BLaER1 treated with 17β-estradiol and CSF1 and Interleukin-3, amounts not matched to agents 10 nM and 100 nM (cell line): ENCODE measurements at regions not wholly inside any gene's neighbourhood (a gene's known extent, or its start where the extent isn't known, plus 50 kb on each side); places are given as distances from the start of the nearest gene placed in this dataset.

Experiments used
- H3K27ac ChIP-seq, 11 experiments: shearing (Covaris generic); formaldehyde crosslinking; 2 replicates each; pipeline ENCODE4 v1.8.1; 2022
- H3K27me3 ChIP-seq, 11 experiments: shearing (Covaris generic); formaldehyde crosslinking; 2 replicates each; pipeline ENCODE4 v1.8.1; 2022
- H3K36me3 ChIP-seq, 11 experiments: shearing (Covaris generic); formaldehyde crosslinking; 2 replicates each; pipeline ENCODE4 v1.8.1; 2022
- H3K4me1 ChIP-seq, 10 experiments: shearing (Covaris generic); formaldehyde crosslinking; 2 replicates each; pipeline ENCODE4 v1.8.1; 2022
- H3K4me2 ChIP-seq, 11 experiments: shearing (Covaris generic); formaldehyde crosslinking; 2 replicates each; pipeline ENCODE4 v1.8.1; 2022
- H3K4me3 ChIP-seq, 10 experiments: shearing (Covaris generic); formaldehyde crosslinking; 2 replicates each; pipeline ENCODE4 v1.8.1; 2022
- H3K9ac ChIP-seq, 11 experiments: shearing (Covaris generic); formaldehyde crosslinking; 2 replicates each; pipeline ENCODE4 v1.8.1; 2022
- H3K9me3 ChIP-seq, 11 experiments: shearing (Covaris generic); formaldehyde crosslinking; replicated peaks in 1 of 11; 2 replicates each; pipeline ENCODE4 v1.8.1; 2022
- H4K20me1 ChIP-seq, 11 experiments: shearing (Covaris generic); formaldehyde crosslinking; 2 replicates each; pipeline ENCODE4 v1.8.1; 2022
- Cebpa-rat ChIP-seq, 11 experiments: shearing (Covaris generic); IDR thresholded peaks; 2 replicates each; pipeline ENCODE4 v1.8.1; 2022

DNA sequence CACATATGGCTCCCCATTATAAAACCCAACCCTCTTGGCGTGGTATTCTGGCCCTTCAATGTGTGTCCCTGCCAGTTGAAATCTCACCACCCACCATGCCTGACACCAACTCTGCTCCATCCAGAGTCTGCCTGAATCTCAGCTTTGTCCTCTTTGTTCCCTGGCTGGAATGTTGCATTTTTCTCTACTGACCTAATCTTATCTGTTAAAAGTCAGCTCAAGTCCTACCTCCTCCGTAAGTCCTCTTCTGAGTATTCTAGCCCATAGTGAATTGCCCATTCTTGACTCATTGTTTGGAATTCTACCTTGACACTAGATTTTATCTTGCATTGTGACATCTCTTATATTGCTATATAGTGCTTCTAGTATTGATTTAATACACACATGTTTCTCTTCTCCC is 207.1 kb upstream of the VLDLR start:
- no peak for TF ChIP-seq Cebpa-rat (IDR thresholded peaks at IDR 0.05)
- Histone ChIP-seq H4K20me1 (no peaks in the 10 kb centered on the region), H3K4me2 (no peak overlapping the region), H3K4me1 (peaks cover 0 to 8% (median 2%) of the 10 kb centered on the region in 10 experiments; a peak in 5 of 20 replicates), H3K36me3 (no peaks in the 10 kb centered on the region), H3K27ac (no peak overlapping the region), H3K27me3 (no peaks in the 10 kb centered on the region), H3K4me3 (no peak overlapping the region), H3K9me3 (peaks cover 0 to 12% (median 5%) of the 10 kb centered on the region in 11 experiments; a peak in 6 of 22 replicates), H3K9ac (no peak overlapping the region)

DNA sequence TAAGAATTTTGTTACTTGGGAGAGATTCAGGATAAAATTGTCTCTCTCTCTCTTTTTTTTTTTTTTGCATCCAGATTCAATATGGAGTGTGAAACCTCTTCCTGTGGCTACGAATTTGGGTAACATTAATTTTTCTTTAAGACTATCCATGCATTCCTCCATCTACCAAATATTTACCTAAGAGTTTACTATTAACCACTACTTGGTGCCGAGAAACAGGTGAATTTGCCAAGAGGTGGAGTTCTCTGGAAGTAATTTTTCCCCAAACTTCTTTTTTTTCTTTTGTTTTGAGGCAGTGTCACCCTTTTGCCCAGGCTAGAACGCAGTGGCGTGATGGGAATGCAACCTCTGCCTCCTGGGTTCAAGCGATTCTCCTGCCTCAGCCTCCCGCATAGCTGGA is 206.3 kb upstream of the VLDLR start:
- H3K27ac ChIP-seq: no peak overlapping the region
- H3K4me3 ChIP-seq: no peak overlapping the region
- no peak overlapping the region for H3K9ac ChIP-seq
- H3K4me1 ChIP-seq: peaks cover 0 to 8% (median 2%) of the 10 kb centered on the region in 10 experiments; a peak in 5 of 20 replicates
- TF ChIP-seq Cebpa-rat (IDR thresholded peaks at IDR 0.05): no peak
- no peaks in the 10 kb centered on the region for H3K27me3 ChIP-seq
- peaks cover 0 to 12% (median 5%) of the 10 kb centered on the region in 11 experiments; a peak in 6 of 22 replicates for H3K9me3 ChIP-seq
- no peak overlapping the region for H3K4me2 ChIP-seq
- H4K20me1 ChIP-seq: no peaks in the 10 kb centered on the region
- H3K36me3 ChIP-seq: no peaks in the 10 kb centered on the region

GRCh38 chr9:2417730-2418129 is 203.9 kb upstream of the VLDLR start:
- Histone ChIP-seq H3K4me2 (no peak overlapping the region), H3K36me3 (no peaks in the 10 kb centered on the region), H4K20me1 (no peaks in the 10 kb centered on the region), H3K4me3 (no peak overlapping the region), H3K9me3 (peaks cover 0 to 18% (median 5%) of the 10 kb centered on the region in 11 experiments; a peak in 9 of 22 replicates), H3K9ac (no peak overlapping the region), H3K4me1 (peaks cover 0 to 8% (median 2%) of the 10 kb centered on the region in 10 experiments; a peak in 5 of 20 replicates), H3K27ac (no peak overlapping the region), H3K27me3 (no peaks in the 10 kb centered on the region)
- no peak for TF ChIP-seq Cebpa-rat (IDR thresholded peaks at IDR 0.05)

- Histone ChIP-seq H3K27me3 (no peaks in the 10 kb centered on the region), H3K27ac (no peak overlapping the region), H3K4me2 (peak overlapping the region in 4 of 11 experiments; percentile 4 to 49 (median 19); a peak in 4 of 22 replicates), H3K4me1 (peaks cover 0 to 8% (median 2%) of the 10 kb centered on the region in 10 experiments; a peak in 5 of 20 replicates), H4K20me1 (no peaks in the 10 kb centered on the region), H3K9ac (no peak overlapping the region), H3K4me3 (no peak overlapping the region), H3K36me3 (no peaks in the 10 kb centered on the region), H3K9me3 (peaks cover 0 to 24% (median 5%) of the 10 kb centered on the region in 11 experiments; a peak in 10 of 22 replicates)
- TF ChIP-seq Cebpa-rat (IDR thresholded peaks at IDR 0.05): no peak
Measured at GRCh38 chr9:2418619-2419018, 203.0 kb upstream of the VLDLR start.

- TF ChIP-seq Cebpa-rat (IDR thresholded peaks at IDR 0.05): no peak
- Histone ChIP-seq H3K9me3 (peaks cover 0 to 29% (median 5%) of the 10 kb centered on the region in 11 experiments; a peak in 11 of 22 replicates), H4K20me1 (no peaks in the 10 kb centered on the region), H3K4me3 (no peak overlapping the region), H3K4me2 (no peak overlapping the region), H3K27ac (no peak overlapping the region), H3K4me1 (peaks cover 0 to 8% (median 2%) of the 10 kb centered on the region in 10 experiments; a peak in 5 of 20 replicates), H3K27me3 (no peaks in the 10 kb centered on the region), H3K9ac (no peak overlapping the region), H3K36me3 (no peaks in the 10 kb centered on the region)
Measured at GRCh38 chr9:2419347-2419746, 202.2 kb upstream of the VLDLR start.

DNA sequence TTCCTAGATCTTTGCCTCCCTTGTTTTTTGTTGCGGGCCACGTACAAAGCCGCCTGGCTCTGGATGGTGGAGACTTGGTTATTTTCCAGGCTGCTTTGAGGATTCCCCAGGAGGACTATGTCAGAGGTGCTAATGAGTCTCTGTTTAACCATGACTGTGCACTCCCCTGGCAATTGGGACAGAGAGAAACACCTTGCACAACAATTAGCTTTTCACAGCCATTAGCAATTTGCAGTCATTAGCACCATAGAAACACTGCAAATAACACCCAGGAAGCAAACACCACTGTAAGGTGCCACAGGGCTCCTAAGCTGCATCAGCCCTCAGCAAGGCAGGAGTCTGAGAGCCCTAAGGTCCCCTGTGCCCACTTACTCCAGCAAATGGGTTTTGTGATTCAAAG is 201.0 kb upstream of the VLDLR start:
- Histone ChIP-seq H3K4me2 (no peak overlapping the region), H3K27ac (no peak overlapping the region), H3K36me3 (no peaks in the 10 kb centered on the region), H3K4me3 (no peak overlapping the region), H3K9me3 (peaks cover 0 to 28% (median 3%) of the 10 kb centered on the region in 11 experiments; a peak in 10 of 22 replicates), H3K27me3 (no peaks in the 10 kb centered on the region), H3K4me1 (peaks cover 0 to 8% (median 2%) of the 10 kb centered on the region in 10 experiments; a peak in 5 of 20 replicates), H4K20me1 (no peaks in the 10 kb centered on the region), H3K9ac (no peak overlapping the region)
- no peak for TF ChIP-seq Cebpa-rat (IDR thresholded peaks at IDR 0.05)

GRCh38 chr9:2424619-2425033 is 197.0 kb upstream of the VLDLR start:
- H3K27me3 ChIP-seq: no peaks in the 10 kb centered on the region
- no peak overlapping the region for H3K27ac ChIP-seq
- no peak overlapping the region for H3K4me3 ChIP-seq
- no peak overlapping the region for H3K9ac ChIP-seq
- H3K4me1 ChIP-seq: no peaks in the 10 kb centered on the region
- H3K9me3 ChIP-seq: peaks cover 0 to 25% (median 5%) of the 10 kb centered on the region in 11 experiments; a peak in 9 of 22 replicates
- no peak for TF ChIP-seq Cebpa-rat (IDR thresholded peaks at IDR 0.05)
- no peak overlapping the region for H3K4me2 ChIP-seq
- no peaks in the 10 kb centered on the region for H3K36me3 ChIP-seq
- H4K20me1 ChIP-seq: no peaks in the 10 kb centered on the region

DNA sequence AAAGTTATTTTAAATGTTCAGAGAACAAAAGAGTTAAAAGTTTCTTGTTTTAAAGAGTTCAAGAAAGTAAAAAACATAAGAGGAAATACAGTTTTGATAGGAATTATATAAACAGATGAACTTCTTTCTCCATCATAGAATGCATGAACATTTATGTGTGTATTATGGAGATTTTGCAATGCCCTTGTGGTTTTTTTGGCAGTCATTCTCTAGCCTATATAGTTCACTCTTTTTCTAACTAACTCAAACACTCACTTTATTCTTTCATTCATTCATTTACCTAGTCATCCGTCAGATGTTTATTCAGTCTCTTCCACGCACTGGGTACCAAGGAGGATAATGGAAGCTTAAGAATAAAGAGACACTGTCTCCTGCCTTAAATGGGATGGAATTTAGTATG is 195.9 kb upstream of the VLDLR start:
- Histone ChIP-seq H3K36me3 (no peaks in the 10 kb centered on the region), H4K20me1 (no peaks in the 10 kb centered on the region), H3K27me3 (no peaks in the 10 kb centered on the region), H3K9ac (no peak overlapping the region), H3K27ac (no peak overlapping the region), H3K9me3 (peaks cover 0 to 25% (median 5%) of the 10 kb centered on the region in 11 experiments; a peak in 9 of 22 replicates), H3K4me3 (no peak overlapping the region), H3K4me1 (no peaks in the 10 kb centered on the region), H3K4me2 (no peak overlapping the region)
- TF ChIP-seq Cebpa-rat (IDR thresholded peaks at IDR 0.05): no peak

GRCh38 chr9:2427120-2427891 is 194.3 kb upstream of the VLDLR start:
- peaks cover 0 to 20% (median 5%) of the 10 kb centered on the region in 11 experiments; a peak in 9 of 22 replicates for H3K9me3 ChIP-seq
- H4K20me1 ChIP-seq: no peaks in the 10 kb centered on the region
- H3K27me3 ChIP-seq: no peaks in the 10 kb centered on the region
- H3K27ac ChIP-seq: no peak overlapping the region
- no peak for TF ChIP-seq Cebpa-rat (IDR thresholded peaks at IDR 0.05)
- no peaks in the 10 kb centered on the region for H3K36me3 ChIP-seq
- no peaks in the 10 kb centered on the region for H3K4me1 ChIP-seq
- H3K9ac ChIP-seq: no peak overlapping the region
- no peak overlapping the region for H3K4me3 ChIP-seq
- H3K4me2 ChIP-seq: no peak overlapping the region
